HG02798 (cell line): ENCODE measurements at regions not wholly inside any gene's neighbourhood (a gene's known extent, or its start where the extent isn't known, plus 50 kb on each side); places are given as distances from the start of the nearest gene placed in this dataset.

Experiments used
- ATAC-seq: cut with Tn5 transposase; IDR thresholded peaks from one replicate; pipeline ENCODE4 v1.9.1; 2021; ENCODE audit warnings: mild to moderate bottlenecking; ENCODE audit not compliant: unreplicated experiment, poor library complexity

DNA sequence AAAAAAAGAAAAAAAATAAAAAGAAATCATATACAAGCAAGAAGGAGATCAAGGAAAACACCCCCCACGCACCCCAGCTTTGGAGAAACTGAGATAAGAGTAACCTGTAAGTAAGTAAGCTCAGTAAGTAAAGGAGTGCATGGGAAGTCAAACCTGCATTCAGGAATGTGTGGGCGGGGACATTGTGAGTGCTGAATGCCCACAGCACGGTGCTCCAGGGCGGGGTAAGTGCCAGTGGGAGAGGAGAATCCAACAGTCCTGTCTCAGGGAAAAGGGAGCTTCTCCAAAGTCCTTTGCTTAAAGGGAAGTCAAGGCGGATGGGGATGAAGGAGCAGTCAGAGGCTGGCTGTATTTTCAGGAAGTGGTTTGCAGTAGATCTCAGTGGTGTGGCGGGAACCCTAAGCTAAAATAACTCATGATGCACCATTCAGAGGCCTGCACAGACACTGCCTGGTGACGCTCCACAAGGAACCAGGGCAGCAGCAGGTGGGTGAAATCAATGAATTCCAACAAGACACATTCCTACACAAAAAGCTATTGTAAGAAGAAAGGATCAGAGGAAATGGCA, 368.0 kb downstream of the QKI start:
- peak; percentile 72 for ATAC-seq

DNA sequence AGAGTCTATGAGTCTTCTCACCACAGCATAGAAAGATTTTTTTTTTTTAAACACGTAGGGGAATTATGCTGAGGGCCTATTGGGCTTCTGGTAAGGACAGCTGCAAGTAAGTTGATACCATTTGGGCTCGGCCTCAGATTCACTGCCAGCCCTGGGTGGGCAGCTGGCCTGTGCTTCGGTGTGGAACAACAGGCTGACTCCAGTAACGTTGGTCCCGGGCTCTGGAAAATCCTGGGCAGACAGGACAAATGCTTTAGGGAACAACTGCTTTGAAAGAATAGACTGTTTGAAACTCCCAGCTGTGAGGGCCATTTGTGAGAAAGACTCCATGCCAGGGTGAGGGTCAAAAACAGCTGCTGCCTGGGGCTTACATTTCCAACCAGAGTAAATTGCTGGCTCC, 366.5 kb downstream of the QKI start:
- ATAC-seq = no peak

- ATAC-seq = no peak
Measured at GRCh38 chr6:163779727-163780284, 365.3 kb downstream of the QKI start.

GRCh38 chr6:163777716-163778115, 363.2 kb downstream of the QKI start:
- no peak for ATAC-seq

- no peak for ATAC-seq
Measured at GRCh38 chr6:163776906-163777686, 362.6 kb downstream of the QKI start.

- ATAC-seq = no peak
Measured at GRCh38 chr6:163776196-163776905, 361.8 kb downstream of the QKI start.

- no peak for ATAC-seq
Measured at GRCh38 chr6:163775313-163775712, 360.8 kb downstream of the QKI start.

DNA sequence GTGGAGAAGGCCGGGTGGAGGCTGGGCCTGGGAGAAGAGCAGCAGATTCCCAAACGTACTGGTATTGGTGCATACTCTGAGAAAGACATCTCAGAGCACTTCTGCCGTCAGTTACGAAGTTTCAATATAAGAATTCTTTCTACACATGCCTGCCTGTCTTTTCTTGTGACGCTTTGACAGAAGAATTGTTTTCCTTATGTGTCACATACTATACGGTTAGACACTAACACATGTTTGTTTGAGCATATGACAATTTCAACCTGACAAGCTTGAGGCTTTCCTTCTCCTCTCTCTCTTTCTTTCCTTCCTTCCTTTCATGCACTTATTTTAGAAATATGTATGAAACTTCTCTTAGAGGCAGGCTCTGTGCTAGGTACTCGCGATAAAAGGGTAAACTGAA, 360.0 kb downstream of the QKI start:
- no peak for ATAC-seq

GRCh38 chr6:163773646-163774045, 359.1 kb downstream of the QKI start:
- ATAC-seq = no peak

- no peak for ATAC-seq
Measured at GRCh38 chr6:163772701-163773100, 358.2 kb downstream of the QKI start.

- ATAC-seq = no peak
Measured at GRCh38 chr6:163771180-163771579, 356.7 kb downstream of the QKI start.

GRCh38 chr6:163768905-163769304, 354.4 kb downstream of the QKI start:
- no peak for ATAC-seq

GRCh38 chr6:163766936-163767335, 352.4 kb downstream of the QKI start:
- no peak for ATAC-seq

GRCh38 chr6:163765335-163765734, 350.8 kb downstream of the QKI start:
- no peak for ATAC-seq

- no peak for ATAC-seq
Measured at GRCh38 chr6:163764565-163764964, 350.0 kb downstream of the QKI start.

DNA sequence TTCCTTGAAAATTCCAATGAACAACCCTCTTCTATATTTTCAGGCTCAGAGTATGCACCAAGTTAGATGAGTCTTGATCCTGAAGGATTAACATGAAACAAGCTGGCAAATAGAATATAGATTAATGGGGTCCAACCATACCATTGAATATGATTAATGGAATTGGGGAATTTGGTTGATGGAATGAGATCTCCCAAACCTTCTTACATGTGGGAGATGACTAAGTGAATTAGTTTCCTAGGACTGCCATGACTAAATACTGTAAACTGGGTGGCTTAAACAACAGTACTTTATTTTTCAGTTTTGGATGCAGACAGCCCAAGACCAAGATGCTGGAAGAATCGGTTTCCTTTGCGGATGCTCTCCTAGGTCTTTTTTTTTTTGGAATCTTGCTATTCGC, 347.0 kb downstream of the QKI start:
- ATAC-seq = no peak

DNA sequence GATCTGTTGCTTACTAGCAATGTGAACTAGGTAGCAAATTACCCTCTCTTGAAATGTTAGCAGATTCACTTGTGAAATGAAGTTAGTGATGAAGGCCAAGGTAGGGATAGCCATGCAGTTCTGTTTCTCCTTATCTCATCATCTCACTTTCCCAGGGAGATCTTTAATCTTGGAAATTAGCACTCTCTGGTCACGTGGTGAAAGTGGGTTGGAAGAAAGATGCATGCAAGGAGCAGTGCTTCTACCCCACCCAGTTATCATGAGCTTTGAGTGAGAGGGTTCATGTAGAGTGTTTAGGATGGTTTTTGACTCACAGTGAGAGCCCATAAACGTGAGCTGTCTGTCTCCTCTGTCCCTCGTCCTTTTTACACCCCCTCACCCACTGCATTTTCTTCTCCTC, 346.3 kb downstream of the QKI start:
- ATAC-seq = no peak

DNA sequence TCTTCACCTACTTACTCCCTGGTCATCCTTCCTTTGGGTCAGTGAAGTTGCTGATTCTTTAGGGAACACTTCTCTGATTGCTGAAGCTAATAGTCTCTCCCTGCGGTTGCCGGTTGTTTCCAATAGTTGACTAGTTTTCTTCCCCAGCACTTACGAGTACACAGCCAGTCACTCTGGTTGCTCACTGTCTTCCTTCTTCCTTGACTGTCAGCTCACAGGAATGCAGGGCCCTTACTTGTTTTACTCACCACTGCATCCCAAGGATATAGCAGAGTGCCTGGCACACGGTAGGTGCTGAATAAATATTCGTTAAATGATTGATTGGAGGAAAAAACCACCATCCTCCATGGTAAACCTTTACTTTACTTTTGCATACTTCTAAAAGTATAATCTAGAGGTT, 345.0 kb downstream of the QKI start:
- ATAC-seq = no peak

- no peak for ATAC-seq
Measured at GRCh38 chr6:163757520-163757919, 343.0 kb downstream of the QKI start.

- ATAC-seq = peak; percentile 100
Measured at GRCh38 chr6:163756079-163756478, 341.6 kb downstream of the QKI start.

GRCh38 chr6:163754866-163755265, 340.3 kb downstream of the QKI start:
- ATAC-seq = no peak
